Neural crest cell (in vitro differentiated cells): ENCODE measurements at regions not wholly inside any gene's neighbourhood (a gene's known extent, or its start where the extent isn't known, plus 50 kb on each side); places are given as distances from the start of the nearest gene placed in this dataset.

ENCODE experiments used
- DNase-seq: peaks from one replicate; pipeline ENCODE4 v3.0.0; 2021; ENCODE audit warnings: low read depth, mixed read lengths, low spot score
- H3K27ac Mint-ChIP-seq: one replicate; pipeline ENCODE4 v1.8.0; 2021; ENCODE audit warnings: mild to moderate bottlenecking, mixed read lengths; ENCODE audit not compliant: unreplicated experiment
- H3K27me3 Mint-ChIP-seq: 2 replicates; pipeline ENCODE4 v1.8.0; 2021; ENCODE audit warnings: low read depth, mild to moderate bottlenecking, mixed read lengths
- H3K36me3 Mint-ChIP-seq: 2 replicates; pipeline ENCODE4 v1.8.0; 2021; ENCODE audit warnings: low read depth, mild to moderate bottlenecking, mixed read lengths
- H3K4me1 Mint-ChIP-seq: 2 replicates; pipeline ENCODE4 v1.8.0; 2021; ENCODE audit warnings: mixed read lengths
- H3K4me3 Mint-ChIP-seq: one replicate; pipeline ENCODE4 v1.8.0; 2021; ENCODE audit warnings: mild to moderate bottlenecking, mixed read lengths
- H3K9me3 Mint-ChIP-seq: 2 replicates; pipeline ENCODE4 v1.8.0; 2021; ENCODE audit warnings: mixed read lengths
- TF ChIP-seq, protein P1 (sequence below): fragments of 200-600 bp; sonication (generic); conservative IDR thresholded peaks from 2 replicates; pipeline ENCODE4 v1.5.0; 2021; ENCODE audit warnings: antibody characterized with exemption, mild to moderate bottlenecking

GRCh38 chr18:28399781-28400362, 222.9 kb upstream of the CDH2 start:
- Mint-ChIP-seq H3K4me1 (peaks cover 16% of the 10 kb centered on the region), H3K27me3 (no peaks in the 10 kb centered on the region), H3K27ac (no peak overlapping the region), H3K9me3 (peaks cover 4% of the 10 kb centered on the region), H3K36me3 (no peaks in the 10 kb centered on the region), H3K4me3 (no peak overlapping the region)
- DNase-seq = no peak
- TF ChIP-seq, protein P1, sequence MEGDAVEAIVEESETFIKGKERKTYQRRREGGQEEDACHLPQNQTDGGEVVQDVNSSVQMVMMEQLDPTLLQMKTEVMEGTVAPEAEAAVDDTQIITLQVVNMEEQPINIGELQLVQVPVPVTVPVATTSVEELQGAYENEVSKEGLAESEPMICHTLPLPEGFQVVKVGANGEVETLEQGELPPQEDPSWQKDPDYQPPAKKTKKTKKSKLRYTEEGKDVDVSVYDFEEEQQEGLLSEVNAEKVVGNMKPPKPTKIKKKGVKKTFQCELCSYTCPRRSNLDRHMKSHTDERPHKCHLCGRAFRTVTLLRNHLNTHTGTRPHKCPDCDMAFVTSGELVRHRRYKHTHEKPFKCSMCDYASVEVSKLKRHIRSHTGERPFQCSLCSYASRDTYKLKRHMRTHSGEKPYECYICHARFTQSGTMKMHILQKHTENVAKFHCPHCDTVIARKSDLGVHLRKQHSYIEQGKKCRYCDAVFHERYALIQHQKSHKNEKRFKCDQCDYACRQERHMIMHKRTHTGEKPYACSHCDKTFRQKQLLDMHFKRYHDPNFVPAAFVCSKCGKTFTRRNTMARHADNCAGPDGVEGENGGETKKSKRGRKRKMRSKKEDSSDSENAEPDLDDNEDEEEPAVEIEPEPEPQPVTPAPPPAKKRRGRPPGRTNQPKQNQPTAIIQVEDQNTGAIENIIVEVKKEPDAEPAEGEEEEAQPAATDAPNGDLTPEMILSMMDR = no peak

DNA sequence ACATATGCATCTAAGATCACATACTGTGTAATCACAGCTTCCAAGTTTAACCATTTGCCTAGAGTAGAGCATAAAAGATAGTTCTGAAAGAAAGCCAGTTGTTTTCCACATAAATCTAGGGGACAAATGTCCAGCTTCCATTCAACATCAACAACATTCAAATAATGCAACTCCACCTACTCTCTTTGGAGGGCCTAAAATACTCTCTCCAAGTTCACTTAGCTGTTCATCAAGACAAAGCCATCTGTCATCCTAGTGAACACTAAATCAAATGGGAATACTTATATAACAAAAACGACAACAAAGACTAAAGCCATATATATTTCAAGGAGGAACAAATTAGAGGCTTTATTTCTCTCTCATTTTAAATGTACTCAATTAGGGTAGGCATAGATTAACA, 221.5 kb upstream of the CDH2 start:
- peaks cover 16% of the 10 kb centered on the region for H3K4me1 Mint-ChIP-seq

GRCh38 chr18:28390022-28390421, 213.1 kb upstream of the CDH2 start:
- TF ChIP-seq, protein P1 = no peak
- Mint-ChIP-seq H3K27ac (no peak overlapping the region), H3K36me3 (peaks cover 19% of the 10 kb centered on the region), H3K27me3 (no peaks in the 10 kb centered on the region), H3K9me3 (peaks cover 26% of the 10 kb centered on the region), H3K4me1 (no peaks in the 10 kb centered on the region), H3K4me3 (no peak overlapping the region)
- DNase-seq = no peak

More for the DNA sequence above, 221.5 kb upstream of the CDH2 start:
- Mint-ChIP-seq H3K4me3 (no peak overlapping the region), H3K27ac (no peak overlapping the region), H3K36me3 (no peaks in the 10 kb centered on the region), H3K9me3 (peaks cover 4% of the 10 kb centered on the region), H3K27me3 (no peaks in the 10 kb centered on the region)
- TF ChIP-seq, protein P1 = no peak
- DNase-seq = no peak

- TF ChIP-seq, protein P1 = no peak
- Mint-ChIP-seq H3K27ac (no peak overlapping the region), H3K36me3 (peaks cover 5% of the 10 kb centered on the region), H3K9me3 (peaks cover 6% of the 10 kb centered on the region), H3K4me1 (no peaks in the 10 kb centered on the region), H3K4me3 (no peak overlapping the region), H3K27me3 (no peaks in the 10 kb centered on the region)
- DNase-seq = no peak
Observed at GRCh38 chr18:28382215-28382879, 205.4 kb upstream of the CDH2 start.

DNA sequence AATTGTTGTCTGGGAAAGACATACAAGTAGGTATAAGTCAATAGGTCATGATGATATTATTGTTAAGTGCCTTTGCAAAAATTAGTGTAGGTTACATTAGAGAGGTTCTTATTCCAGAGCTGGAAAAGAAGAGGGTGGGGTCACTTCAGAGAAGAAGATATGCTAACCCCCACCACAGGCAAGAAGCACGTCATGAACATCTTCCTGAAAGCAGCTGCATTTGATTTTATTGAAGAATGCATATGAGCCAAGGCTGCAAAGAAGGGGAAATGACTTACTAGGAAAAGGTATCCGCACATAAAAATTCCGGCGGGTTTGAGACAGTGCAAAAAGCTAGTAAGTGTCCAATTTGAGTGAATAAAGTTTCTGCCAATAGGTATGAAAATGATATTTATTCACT, 195.3 kb upstream of the CDH2 start:
- no peak for DNase-seq
- Mint-ChIP-seq H3K27ac (no peak overlapping the region), H3K4me3 (no peak overlapping the region), H3K4me1 (no peaks in the 10 kb centered on the region), H3K9me3 (no peaks in the 10 kb centered on the region), H3K27me3 (no peaks in the 10 kb centered on the region), H3K36me3 (no peaks in the 10 kb centered on the region)
- TF ChIP-seq, protein P1 = no peak
